OCI-LY7 (cell line): ENCODE measurements at regions not wholly inside any gene's neighbourhood (a gene's known extent, or its start where the extent isn't known, plus 50 kb on each side); places are given as distances from the start of the nearest gene placed in this dataset.

ENCODE experiments used
- CTCF ChIP-seq: fragments of 200-600 bp; sonication (generic); conservative IDR thresholded peaks from 2 replicates; pipeline ENCODE4 v1.5.1; 2014; ENCODE audit warnings: mild to moderate bottlenecking, antibody characterized with exemption, low read length, moderate library complexity, mixed read lengths
- EZH2phosphoT487 ChIP-seq: fragments of 200-600 bp; sonication (generic); IDR thresholded peaks from 2 replicates; pipeline ENCODE4 v1.6.1; 2018; ENCODE audit warnings: low read depth, borderline replicate concordance, mild to moderate bottlenecking, mixed run types, antibody characterized with exemption, low read length, moderate library complexity, mixed read lengths

- TF ChIP-seq CTCF: no peak
- TF ChIP-seq EZH2phosphoT487: no peak
Measured at GRCh38 chr6:147675281-147675680, 166.8 kb downstream of the SAMD5 start.
